GM21360 (cell line): ENCODE measurements at regions not wholly inside any gene's neighbourhood (a gene's known extent, or its start where the extent isn't known, plus 50 kb on each side); places are given as distances from the start of the nearest gene placed in this dataset.
A peak's percentile ranks its signal among the peaks of the same experiment; 100 is the strongest.

Experiments
- ATAC-seq: cut with Tn5 transposase; IDR thresholded peaks from one replicate; pipeline ENCODE4 v1.9.1; 2021; ENCODE audit warnings: mild to moderate bottlenecking, moderate library complexity; ENCODE audit not compliant: unreplicated experiment

DNA sequence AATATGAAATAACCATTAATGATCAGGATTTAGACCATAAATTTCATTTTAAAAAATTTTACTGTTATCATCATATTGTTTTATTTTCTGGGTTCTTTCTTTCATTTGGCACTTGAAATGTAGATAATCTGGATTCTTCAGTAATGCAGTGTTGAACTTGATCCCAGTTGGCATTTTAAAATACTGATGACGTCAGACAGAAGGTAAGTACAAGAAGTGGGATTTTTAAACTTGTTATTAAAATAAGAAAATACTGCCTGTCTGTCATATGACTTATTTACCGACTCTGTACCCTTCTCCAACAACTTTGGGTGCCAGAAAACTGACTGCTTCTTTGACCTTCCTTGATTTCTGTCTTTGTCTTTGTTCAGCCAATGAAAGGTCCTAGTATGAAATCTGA, 415.1 kb upstream of the NEGR1 start:
- no peak for ATAC-seq

DNA sequence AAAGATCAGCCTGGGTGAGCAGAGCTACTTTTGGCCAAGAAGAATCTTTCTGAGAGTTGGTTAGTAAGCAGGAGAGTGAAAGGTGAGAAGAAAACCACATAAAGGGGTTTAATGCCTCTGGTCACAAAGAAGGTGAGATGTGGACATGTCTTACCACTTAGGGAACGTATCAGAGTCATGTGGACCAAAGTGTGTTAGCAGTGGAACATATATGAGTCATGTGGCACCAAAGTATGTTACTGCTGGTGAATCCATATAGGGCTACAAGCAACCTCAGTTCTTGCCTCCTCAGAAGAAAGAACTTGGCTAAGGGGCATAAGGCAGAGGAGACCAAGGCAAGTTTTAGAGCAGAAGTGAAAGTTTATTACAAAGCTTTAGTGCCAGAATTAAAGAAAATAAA, 411.6 kb upstream of the NEGR1 start:
- ATAC-seq: no peak

DNA sequence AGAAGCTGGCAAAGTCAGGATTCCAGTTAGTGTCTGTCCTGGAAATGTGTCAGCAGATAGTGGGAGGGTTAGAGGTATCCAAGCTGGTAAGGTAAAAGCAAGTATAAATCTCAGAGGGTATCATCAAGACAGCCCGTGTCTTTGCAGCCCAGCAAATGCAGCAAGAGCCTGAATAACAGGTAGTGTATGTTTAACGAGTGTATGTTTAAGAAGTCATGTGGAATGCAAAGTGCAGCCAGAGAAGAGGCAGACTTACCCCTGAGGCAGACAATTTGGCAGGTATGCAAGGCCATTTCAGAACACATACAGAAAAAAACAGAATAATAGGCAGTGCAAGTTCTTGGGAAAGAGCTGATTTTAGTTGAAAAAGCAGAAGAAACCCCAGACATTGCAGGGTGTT, 411.0 kb upstream of the NEGR1 start:
- no peak for ATAC-seq

DNA sequence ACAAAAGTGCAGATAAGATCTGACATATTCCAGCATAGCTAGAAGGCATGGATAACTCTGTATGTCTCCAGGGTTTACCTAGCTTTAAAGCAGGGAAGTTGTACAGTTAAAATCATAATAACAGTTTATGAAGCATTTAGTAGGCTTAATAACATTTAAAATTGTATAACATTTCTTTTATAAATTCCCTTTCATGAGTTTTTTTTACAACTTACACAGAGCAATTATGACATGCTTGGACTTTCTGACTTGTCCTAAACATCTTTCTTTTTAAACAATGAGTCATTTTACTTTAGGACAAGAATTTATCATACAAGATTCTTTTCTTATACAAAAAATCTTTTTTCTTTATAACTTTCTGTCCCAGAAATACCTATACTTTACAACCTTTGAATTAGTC, 408.5 kb upstream of the NEGR1 start:
- ATAC-seq: no peak

DNA sequence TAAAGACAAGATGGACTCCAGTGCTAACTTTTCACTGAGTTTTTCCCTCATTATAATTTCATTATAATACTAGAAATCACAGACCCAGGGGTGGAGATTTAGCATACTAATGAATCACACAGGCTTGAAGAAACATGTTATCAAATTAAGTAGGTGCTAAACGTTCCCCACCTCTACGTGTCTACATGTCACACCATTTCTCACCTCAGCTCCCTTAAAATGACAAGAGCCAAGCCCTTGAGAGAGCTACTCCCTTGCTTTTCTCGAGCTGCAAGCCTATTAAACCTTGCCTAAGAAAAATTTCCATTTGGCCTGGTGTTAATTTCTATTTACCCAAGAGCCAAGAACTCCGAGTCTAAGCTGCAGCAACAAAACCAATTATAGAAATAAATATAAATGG, 396.3 kb upstream of the NEGR1 start:
- no peak for ATAC-seq

DNA sequence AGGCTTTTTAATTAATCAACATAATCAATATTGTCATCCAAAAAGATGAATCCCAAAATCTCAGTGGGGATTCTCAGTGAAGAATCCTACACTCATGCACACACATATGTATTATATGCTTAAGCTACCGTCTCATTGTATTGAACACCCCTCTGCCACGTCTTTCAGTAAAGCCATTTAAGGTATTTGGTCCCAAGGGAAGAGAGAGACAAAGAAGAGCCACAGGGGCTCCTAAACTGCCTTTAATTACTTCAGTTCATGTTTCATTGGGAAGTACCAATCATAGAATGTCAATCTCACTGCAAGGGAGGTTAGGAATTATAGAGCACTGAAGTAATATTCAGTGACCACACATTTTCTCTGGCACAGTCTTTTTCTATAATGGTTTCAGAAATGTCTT, 388.6 kb upstream of the NEGR1 start:
- ATAC-seq: no peak

DNA sequence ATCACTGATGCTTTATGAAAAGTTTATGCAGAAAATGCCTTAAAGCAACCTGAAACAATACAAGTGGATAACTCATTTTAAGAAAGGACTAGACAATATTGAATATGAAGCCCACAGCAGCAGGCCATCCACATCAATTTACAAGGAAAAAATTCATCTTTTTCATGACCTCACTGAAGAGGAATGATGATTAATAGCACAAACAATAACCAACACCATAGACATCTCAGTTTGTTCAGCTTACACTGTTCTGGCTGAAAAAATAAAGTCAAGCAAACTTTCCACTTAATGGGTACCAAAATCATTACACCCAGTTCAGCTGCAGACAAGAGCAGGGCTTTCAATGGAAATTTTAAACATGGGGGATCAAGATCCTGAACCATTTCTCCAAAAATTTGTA, 380.6 kb upstream of the NEGR1 start:
- ATAC-seq: no peak

DNA sequence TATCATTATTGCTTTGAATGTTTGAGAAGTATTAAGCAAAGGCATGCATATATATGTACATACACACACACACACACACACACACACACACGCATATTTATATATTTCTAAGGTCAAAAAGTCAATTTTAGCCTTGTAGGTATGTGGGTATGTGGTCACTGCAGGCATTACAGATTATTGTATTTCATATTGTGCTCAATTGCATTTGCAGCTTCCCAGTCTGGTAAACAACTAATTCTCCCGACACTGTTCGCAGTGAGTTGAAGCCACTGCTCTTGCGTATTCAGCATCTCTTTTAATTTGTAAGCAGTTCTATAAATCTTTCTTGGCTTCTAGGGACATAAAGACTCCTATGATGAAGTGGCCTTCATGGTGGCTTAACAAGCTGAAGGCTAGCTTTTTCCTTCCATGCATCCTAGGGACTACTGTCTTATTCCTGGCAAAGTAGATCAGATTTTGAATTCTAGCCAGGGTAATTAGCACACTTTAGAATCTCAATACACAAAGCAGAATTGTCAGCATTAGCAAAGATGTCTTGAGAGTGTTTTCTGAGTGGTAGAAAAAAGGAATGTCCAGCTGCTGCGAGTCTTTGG, 368.6 kb upstream of the NEGR1 start:
- no peak for ATAC-seq

DNA sequence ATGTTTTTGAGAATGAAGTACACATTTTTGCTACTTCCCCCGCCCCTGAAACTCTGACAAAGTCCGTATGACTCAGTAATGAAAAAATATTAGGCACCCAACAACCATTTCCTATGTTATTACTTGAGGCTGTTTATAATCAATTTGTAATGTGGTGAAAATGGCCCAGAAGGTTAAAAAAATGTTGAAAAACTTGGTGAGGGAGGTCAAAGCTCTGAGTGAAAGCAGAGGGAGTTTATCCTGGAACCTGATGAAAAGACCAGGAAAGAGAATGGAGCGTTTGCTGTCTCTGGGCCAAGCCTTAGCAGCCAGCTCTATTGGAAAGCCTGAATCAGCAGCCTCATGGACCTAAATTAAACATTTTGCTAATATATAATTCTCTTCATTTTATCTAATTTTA, 367.7 kb upstream of the NEGR1 start:
- ATAC-seq: no peak

DNA sequence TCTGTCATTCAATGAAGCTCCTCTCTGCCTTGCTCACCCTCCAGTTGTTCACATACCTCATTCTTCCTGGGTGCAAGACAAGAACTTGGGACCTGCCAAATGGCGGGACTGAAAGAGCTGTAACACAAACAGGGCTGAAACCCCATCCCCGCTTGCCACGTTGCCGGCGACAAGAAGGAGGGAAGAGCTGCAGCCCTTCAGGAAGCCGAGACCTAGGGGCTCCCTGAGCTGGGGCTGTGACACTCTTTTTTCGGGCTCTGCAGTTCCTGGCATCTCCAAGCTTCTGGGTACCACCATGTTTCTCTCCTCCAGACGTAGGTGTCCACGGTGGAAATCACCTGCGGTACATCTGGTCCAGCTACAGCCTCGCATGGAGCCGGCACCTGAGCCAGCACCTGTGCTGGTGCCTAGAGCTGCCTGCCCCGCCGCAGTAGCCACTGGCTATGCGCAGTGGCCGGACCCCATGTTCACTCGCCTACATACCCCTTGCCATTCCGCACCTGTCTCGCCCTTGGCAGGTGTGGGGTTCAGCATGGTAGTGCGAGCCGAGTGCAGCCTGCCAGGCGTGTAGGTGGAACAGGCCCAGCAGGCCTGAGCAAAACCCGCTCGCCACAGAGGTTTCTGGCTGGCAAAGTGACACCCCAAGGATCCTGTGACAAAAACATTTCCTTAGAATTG, 367.0 kb upstream of the NEGR1 start:
- no peak for ATAC-seq

DNA sequence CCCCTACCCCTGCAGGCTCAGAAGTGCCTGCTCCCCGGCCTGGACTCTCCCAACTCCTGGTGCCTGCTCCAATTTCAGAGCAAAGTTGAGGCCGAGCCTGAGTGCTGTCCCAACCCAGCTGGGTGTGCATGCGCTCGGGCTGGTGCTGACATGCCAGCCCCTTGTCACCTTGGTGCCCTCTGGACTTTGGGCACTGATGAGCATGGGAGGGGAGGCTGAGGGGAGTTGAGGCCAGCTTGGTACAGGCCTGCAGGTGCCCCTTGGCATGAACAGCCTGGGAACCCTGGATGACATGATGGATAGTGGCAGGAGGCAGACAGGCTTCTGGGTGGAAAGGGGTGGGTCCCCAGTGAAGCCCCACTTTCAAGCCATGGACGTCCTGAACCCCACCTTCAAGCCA, 366.1 kb upstream of the NEGR1 start:
- no peak for ATAC-seq

DNA sequence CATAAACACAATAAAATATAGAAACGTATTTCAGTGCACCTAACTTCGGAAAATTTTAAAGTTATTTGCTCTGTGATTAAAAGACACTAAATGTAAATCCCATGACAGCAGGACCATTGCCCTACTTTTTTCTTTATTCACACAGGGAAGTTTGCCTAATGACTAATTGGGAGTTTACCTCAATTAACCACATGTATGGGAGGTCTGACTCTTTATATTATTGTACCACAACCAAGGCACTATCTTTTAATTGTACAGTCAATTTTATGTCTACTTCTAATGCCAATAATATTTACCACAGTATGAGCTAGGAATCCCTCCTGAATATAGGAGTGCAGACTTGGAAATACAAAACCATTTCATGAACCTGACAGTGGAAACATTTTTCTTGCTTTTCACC, 360.8 kb upstream of the NEGR1 start:
- no peak for ATAC-seq

DNA sequence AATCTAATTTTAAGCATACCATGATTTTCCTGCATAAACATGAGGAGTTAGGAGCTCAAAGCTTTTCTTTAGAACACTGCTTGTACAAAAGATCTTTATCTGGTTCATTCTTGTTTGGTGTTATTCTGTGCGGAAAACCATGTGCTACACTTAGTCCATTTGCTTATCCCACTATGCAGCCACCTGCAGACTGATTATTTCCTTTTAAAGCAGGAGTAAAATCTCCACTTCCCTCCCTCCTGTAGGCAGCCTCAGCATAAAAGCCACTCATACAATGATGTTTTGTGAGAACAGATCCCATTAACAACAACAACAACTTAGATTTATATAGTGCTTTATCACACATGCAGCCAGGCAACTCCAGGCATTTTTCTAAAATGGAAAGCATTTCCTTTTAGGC, 355.3 kb upstream of the NEGR1 start:
- no peak for ATAC-seq

DNA sequence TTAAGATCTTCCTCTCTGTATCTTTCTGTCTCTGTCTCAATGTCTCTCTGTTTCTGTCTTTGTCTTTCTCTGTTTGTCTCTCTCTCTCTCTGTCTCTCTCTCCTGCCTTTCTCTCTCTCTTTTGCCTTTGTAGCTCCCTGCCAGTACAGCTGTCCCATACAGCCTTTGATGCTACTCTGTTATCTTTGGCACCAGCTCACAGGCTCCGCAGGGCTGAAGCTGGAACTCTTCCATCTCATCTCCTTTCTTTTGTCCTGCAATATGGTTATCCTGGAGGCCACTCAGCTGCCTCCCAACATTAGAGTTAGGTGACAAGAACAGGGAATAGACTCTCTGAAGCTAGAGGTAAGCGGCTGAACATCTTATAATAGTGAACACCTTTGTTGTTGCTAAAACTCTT, 354.3 kb upstream of the NEGR1 start:
- ATAC-seq: no peak

DNA sequence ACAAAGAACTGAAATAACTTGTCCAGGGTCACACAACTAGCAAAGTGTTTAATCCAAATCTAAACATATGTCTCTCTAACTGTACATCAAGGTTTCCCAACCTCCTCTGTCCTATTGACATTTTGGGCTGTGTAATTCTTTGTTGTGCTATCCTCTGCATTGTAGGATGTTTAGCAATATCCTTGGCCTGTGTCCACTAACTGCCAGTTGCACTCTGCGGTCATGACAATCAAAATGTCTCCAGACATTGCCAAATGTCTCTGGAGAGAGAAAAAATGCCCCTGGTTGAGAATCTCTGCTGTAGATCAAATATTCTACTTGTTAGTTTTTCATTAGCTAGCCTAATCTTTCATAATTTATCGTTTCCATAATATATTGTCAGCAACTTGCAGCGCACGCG, 353.4 kb upstream of the NEGR1 start:
- ATAC-seq: no peak

DNA sequence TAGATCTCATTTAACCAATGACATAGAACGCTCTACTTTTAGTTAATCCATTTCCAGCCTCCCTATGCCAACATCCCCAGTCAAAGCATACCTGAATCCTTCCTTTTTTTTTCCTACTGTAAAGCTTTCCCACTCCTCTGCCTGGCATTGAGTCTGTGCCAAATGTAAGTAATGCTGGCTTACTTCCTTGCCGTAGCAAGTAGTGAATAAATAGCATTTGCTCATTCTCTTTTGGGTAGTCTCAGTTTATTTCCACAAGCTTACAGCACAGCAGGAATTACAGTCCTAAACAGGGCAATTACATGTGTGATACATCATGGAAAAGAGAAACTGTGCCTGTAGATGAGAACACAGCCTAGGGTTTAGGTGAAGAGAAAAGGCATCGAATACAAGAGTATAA, 352.6 kb upstream of the NEGR1 start:
- no peak for ATAC-seq

DNA sequence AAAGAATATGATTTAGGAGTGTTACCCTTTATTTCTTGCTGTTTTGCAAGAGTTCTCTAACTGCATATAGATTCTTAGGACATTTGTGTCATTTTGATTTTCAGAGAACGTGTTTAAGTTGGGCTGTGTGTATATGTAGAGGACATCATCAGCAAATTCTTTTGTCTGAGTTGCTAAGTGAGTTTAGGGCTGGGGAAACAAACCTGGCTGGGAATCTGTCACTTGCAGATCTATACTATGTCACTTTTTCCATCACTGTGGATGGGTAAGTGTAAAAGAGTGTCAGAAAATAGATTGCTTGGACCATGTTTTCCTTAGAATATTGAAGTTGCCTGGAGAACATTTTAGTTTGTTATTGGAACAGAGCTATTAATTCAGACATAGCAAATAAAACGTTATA, 349.1 kb upstream of the NEGR1 start:
- ATAC-seq: no peak

DNA sequence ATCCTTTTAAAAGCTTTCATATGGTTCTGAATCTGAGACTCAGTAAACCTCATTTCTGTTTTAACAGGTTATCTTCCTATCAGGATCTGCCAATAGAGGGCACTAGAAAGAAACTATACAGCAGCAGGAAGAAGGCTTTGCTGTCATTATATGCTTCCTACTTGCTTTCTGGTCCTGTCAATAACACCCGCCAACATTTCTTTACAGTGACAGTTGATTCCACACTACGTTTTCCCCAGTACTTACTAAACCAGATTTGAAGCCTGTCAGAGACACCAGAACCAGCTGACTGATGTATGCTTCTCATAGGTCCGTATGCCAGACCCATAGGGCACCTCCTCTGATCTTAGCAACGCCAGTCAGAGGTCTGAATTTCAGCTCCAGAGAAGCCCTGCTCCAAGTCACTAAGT, 341.0 kb upstream of the NEGR1 start:
- ATAC-seq: peak; percentile 91

DNA sequence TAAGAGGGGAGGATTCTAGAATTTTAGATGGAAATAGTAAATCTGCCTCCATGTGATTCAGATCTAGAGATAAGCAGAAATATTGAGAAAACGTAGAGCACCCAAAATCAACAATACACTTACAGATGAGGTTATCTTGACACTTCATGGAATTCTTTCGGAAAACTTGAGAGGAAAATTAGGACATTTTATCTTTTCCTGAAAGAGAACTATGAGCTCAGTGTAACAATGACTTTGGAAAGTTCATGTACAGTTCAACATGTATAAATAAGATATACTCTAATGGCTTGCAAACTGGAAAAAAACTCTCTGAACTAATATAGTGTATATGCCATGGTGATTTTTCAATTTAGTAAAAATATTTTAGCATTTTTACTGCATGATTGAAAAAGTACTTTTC, 338.1 kb upstream of the NEGR1 start:
- ATAC-seq: no peak

DNA sequence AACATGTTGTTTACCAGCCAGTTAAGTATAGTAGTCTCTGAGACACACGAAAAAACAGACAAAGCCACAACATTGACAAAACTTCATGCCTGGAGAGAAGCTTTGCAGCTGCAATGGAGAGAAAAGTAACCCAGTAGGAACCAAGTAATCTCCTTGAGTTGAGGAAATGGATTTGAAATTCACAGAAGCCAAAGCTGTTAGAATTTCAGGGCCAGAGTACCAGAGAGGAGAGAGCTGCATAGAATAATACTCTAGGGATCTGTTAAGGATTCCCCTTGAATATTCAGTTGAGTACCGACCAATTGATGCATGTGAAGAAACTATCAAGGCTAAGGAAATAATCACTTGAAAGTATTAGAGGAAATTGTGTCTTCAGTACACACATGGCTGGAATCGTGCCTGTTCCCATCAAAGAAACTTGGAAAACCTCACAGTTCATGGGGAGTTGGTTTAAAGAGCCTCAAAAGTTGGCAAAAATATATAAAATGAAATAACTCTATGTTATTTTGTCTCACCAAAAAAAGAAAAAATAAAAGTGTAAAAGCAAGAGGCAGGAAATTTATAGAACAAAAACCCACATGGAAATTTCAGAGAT, 324.0 kb upstream of the NEGR1 start:
- no peak for ATAC-seq

DNA sequence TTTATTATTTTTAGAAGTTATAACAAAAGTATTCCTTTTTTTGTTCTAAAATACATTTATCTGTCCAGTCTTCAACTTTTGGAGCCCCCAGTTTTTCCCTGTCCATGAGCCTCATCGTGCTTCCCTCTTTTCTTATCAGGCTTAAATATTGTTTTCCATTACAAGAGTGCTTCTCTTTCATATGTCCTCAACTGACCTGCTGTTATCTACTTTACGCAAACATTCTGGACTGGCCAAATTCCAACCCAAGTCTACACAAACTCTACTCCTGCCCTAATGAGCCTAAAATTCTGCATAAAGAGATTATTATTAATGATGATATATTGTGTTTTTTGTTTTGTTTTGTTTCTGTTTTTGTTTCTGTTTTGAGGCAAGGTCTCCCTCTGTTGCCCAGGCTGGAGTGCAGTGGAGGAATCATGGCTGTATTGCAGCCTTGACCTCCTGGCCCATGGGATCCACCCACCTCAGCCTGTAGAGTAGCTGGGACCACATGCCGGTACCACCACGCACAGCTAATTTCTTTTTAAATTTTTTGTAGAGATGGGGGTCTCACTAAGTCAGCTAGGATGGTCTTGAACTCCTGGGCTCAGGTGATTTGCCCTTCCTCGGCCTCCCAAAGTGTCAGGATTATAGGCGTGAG, 318.8 kb upstream of the NEGR1 start:
- ATAC-seq: no peak

DNA sequence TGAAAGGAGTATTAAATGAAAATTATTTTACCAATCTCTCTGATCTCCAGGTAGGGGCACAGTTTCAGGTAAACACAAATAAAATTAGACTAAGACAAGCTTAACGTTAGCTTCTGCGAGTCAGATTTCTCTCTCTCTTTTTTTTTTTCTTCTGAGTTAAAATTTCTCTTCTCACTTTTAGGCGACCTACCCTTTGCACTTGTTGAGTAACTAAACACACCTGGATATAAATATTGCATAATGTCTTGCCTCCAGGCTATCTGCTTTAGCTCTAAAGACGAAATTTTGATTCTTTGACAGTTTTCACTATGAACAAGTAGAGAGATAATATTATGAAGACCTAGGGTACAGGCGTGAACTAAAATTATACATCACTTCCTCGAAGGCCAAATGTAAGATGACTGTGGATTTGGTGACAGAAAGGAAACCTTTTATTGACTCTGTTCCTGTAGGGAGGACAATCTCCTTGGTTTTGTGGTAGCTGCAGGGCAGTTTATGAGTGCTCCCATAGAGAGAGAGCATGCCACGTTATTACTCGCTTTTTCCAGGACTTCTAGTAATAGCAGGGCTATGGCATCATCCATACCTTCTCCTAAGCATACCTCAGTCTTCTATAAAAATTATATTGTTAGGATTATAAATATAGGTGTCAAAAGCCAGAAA, 303.8 kb upstream of the NEGR1 start:
- ATAC-seq: no peak
